Epithelial cell of proximal tubule (primary cell): ENCODE measurements at regions not wholly inside any gene's neighbourhood (a gene's known extent, or its start where the extent isn't known, plus 50 kb on each side); places are given as distances from the start of the nearest gene placed in this dataset.

Experiments used
- DNase-seq: peaks from one replicate; pipeline ENCODE4 v3.0.0-alpha.2; 2011; ENCODE audit warnings: low read depth
- H3K4me3 ChIP-seq: 2 replicates; pipeline ENCODE4 v1.5.1; 2011; ENCODE audit warnings: low read depth, mild to moderate bottlenecking, low read length
- CTCF ChIP-seq: conservative IDR thresholded peaks from 2 replicates; pipeline ENCODE4 v1.5.1; 2012; ENCODE audit warnings: low read depth, mild to moderate bottlenecking, low read length

- TF ChIP-seq CTCF, result no peak
- DNase-seq, result no peak
- no peak overlapping the region for H3K4me3 ChIP-seq
Measured at GRCh38 chrX:121886557-121886956, 839.1 kb downstream of the GLUD2 start.

- no peak overlapping the region for H3K4me3 ChIP-seq
- no peak for DNase-seq
- no peak for TF ChIP-seq CTCF
Measured at GRCh38 chrX:121894756-121895155, 847.3 kb downstream of the GLUD2 start.

- TF ChIP-seq CTCF, result no peak
- no peak overlapping the region for H3K4me3 ChIP-seq
- no peak for DNase-seq
Measured at GRCh38 chrX:121902463-121902862, 855.1 kb downstream of the GLUD2 start.

- no peak for TF ChIP-seq CTCF
- H3K4me3 ChIP-seq, result no peak overlapping the region
- no peak for DNase-seq
Measured at GRCh38 chrX:121903961-121904360, 856.6 kb downstream of the GLUD2 start.

DNA sequence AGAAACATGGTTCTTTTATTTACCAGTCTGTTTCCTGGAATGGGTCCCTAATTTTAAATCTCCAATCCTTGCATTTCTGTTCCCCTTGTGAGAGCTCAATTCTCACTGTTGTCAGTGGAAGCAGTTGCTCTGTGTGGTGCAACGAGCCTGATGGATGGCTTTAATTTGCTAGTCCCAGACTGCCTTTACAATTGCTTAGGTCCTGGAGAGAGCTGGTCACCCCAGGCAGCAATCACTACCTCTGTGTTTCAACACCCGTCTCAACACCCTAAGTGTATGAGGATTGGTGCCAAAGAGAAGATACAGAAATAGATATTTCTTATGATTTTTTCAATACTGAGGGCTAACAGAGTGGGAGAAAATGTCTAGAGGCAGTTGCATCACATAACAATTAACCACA is 873.8 kb downstream of the GLUD2 start:
- no peak for DNase-seq
- no peak overlapping the region for H3K4me3 ChIP-seq

GRCh38 chrX:121931567-121931966 is 884.2 kb downstream of the GLUD2 start:
- DNase-seq, result no peak
- TF ChIP-seq CTCF, result no peak
- no peak overlapping the region for H3K4me3 ChIP-seq

More for the DNA sequence above, 873.8 kb downstream of the GLUD2 start:
- TF ChIP-seq CTCF, result no peak

DNA sequence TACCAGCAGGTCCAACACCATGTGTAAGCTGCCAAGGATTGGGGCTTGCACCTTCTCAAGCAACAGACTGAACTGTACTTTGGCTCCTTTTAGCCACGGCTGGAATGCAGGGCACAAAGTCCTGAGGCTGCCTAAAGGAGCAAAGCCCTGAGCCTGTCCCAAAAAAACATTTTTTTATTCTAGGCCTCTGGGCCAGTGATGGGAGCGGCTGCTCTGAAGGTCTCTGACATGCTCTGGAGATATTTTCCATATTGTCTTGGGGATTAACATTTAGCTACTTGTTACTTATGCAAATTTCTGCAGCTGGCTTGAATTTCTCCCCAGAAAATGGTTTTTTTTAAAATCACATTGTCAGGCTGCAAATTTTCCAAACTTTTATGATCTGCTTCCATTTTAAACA is 885.3 kb downstream of the GLUD2 start:
- H3K4me3 ChIP-seq, result no peak overlapping the region
- DNase-seq, result no peak

More for the DNA sequence above, 885.3 kb downstream of the GLUD2 start:
- no peak for TF ChIP-seq CTCF
